ENCODE measurements at regions not wholly inside any gene's neighbourhood (a gene's known extent, or its start where the extent isn't known, plus 50 kb on each side); places are given as distances from the start of the nearest gene placed in this dataset.

GRCh38 chr4:141416219-141416618 lies 195.5 kb downstream of the ZNF330 start:
- no peak overlapping the region for H3K9ac ChIP-seq (ENCODE audit: low read depth, low read length)
- ATAC-seq (ENCODE audit: insufficient read depth, low read depth) = no peak
- TF ChIP-seq CTCF (IDR thresholded peaks at IDR 0.05; ENCODE audit: borderline replicate concordance, extremely low read depth, low read length, poor library complexity, severe bottlenecking) (no peak), EZH2 (IDR thresholded peaks at IDR 0.05; ENCODE audit: borderline replicate concordance, low read depth, low read length, severe bottlenecking) (no peak)
- H3K4me3 ChIP-seq (ENCODE audit: low read depth in 1 of 2, low read length in 2 of 2) = no peak overlapping the region
- H3K27me3 ChIP-seq (ENCODE audit: insufficient read depth, low read length, poor library complexity) = no peaks in the 10 kb centered on the region
- H3K4me2 ChIP-seq (ENCODE audit: insufficient read depth, low read length) = no peak overlapping the region
- H2AFZ ChIP-seq (ENCODE audit: low read depth, low read length) = no peak overlapping the region
- H3K36me3 ChIP-seq (ENCODE audit: insufficient read depth, low read length) = no peaks in the 10 kb centered on the region
- no peaks in the 10 kb centered on the region for H4K20me1 ChIP-seq (ENCODE audit: insufficient read depth, low read length)
- no peak for DNase-seq
- no peak overlapping the region for H3K27ac ChIP-seq (ENCODE audit: low read length)
- H3K4me1 ChIP-seq (ENCODE audit: insufficient read depth, low read length) = no peaks in the 10 kb centered on the region
- H3K79me2 ChIP-seq (ENCODE audit: insufficient read depth, low read length) = no peaks in the 10 kb centered on the region
- H3K9me3 ChIP-seq (ENCODE audit: insufficient read depth, low read length, severe bottlenecking) = no peaks in the 10 kb centered on the region

DNA sequence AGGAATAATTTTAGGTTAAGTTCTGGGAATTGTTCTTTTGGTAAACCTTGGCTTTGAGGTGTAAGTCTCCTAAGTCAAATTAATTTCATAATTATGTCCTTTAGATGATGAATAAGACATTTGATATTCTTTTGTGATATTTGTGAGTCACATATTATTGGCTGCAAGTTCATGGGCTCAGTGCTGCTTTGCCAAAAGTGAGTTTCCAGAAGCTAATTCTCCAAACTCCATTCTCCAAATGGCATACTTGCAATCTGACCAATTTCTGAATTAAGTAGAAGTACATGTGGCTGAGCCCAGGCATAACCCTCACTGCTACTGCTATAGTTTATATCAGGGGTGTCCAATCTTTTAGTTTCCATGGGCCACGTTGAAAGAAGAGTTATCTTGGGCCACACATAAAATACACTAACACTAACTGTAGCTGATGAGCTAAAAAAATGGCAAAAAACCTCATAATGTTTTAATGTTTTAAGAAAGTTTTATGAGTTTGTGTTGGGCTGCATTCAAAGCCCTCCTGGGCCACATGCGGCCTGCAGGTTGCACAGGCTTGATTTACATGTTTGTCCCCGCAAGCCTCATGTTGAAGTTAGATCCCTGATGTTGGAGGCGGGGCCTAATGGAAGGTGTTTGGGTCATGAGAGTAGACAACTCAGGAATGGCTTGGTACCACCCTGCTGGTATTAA lies 196.1 kb downstream of the ZNF330 start:
- H3K4me3 ChIP-seq (ENCODE audit: low read depth in 1 of 2, low read length in 2 of 2) = no peak overlapping the region
- H2AFZ ChIP-seq (ENCODE audit: low read depth, low read length) = no peak overlapping the region
- H3K79me2 ChIP-seq (ENCODE audit: insufficient read depth, low read length) = no peaks in the 10 kb centered on the region
- H3K27ac ChIP-seq (ENCODE audit: low read length) = no peak overlapping the region
- DNase-seq (no peak), ATAC-seq (ENCODE audit: insufficient read depth, low read depth) (no peak)
- no peaks in the 10 kb centered on the region for H3K9me3 ChIP-seq (ENCODE audit: insufficient read depth, low read length, severe bottlenecking)
- no peak overlapping the region for H3K9ac ChIP-seq (ENCODE audit: low read depth, low read length)
- no peak overlapping the region for H3K4me2 ChIP-seq (ENCODE audit: insufficient read depth, low read length)
- TF ChIP-seq EZH2 (IDR thresholded peaks at IDR 0.05; ENCODE audit: borderline replicate concordance, low read depth, low read length, severe bottlenecking) (no peak), CTCF (IDR thresholded peaks at IDR 0.05; ENCODE audit: borderline replicate concordance, extremely low read depth, low read length, poor library complexity, severe bottlenecking) (no peak)
- no peaks in the 10 kb centered on the region for H4K20me1 ChIP-seq (ENCODE audit: insufficient read depth, low read length)
- H3K27me3 ChIP-seq (ENCODE audit: insufficient read depth, low read length, poor library complexity) = no peaks in the 10 kb centered on the region
- H3K36me3 ChIP-seq (ENCODE audit: insufficient read depth, low read length) = no peaks in the 10 kb centered on the region
- H3K4me1 ChIP-seq (ENCODE audit: insufficient read depth, low read length) = no peaks in the 10 kb centered on the region

- Histone ChIP-seq H3K36me3 (ENCODE audit: insufficient read depth, low read length) (no peaks in the 10 kb centered on the region), H3K4me1 (ENCODE audit: insufficient read depth, low read length) (no peaks in the 10 kb centered on the region), H3K9me3 (ENCODE audit: insufficient read depth, low read length, severe bottlenecking) (no peaks in the 10 kb centered on the region), H3K79me2 (ENCODE audit: insufficient read depth, low read length) (no peaks in the 10 kb centered on the region), H3K27me3 (ENCODE audit: insufficient read depth, low read length, poor library complexity) (no peaks in the 10 kb centered on the region), H4K20me1 (ENCODE audit: insufficient read depth, low read length) (no peaks in the 10 kb centered on the region), H2AFZ (ENCODE audit: low read depth, low read length) (no peak overlapping the region), H3K9ac (ENCODE audit: low read depth, low read length) (no peak overlapping the region), H3K4me3 (ENCODE audit: low read depth in 1 of 2, low read length in 2 of 2) (no peak overlapping the region), H3K27ac (ENCODE audit: low read length) (no peak overlapping the region), H3K4me2 (ENCODE audit: insufficient read depth, low read length) (no peak overlapping the region)
- TF ChIP-seq CTCF (IDR thresholded peaks at IDR 0.05; ENCODE audit: borderline replicate concordance, extremely low read depth, low read length, poor library complexity, severe bottlenecking) = no peak
- TF ChIP-seq EZH2 (IDR thresholded peaks at IDR 0.05; ENCODE audit: borderline replicate concordance, low read depth, low read length, severe bottlenecking) = no peak
- no peak for DNase-seq
- no peak for ATAC-seq (ENCODE audit: insufficient read depth, low read depth)
Measured at GRCh38 chr4:141417387-141417786, 196.7 kb downstream of the ZNF330 start.

Data from DND-41 (cell line).